OCI-LY1 (cell line): ENCODE measurements at regions not wholly inside any gene's neighbourhood (a gene's known extent, or its start where the extent isn't known, plus 50 kb on each side); places are given as distances from the start of the nearest gene placed in this dataset.

Source experiments
- H2AFZ ChIP-seq: fragments of 200-600 bp; sonication (generic), shearing (Covaris generic); 2 replicates; pipeline ENCODE4 v1.6.0; 2014; ENCODE audit warnings: antibody characterized with exemption, mild to moderate bottlenecking, low read length
- H3F3A ChIP-seq: fragments of 200-600 bp; sonication (generic), shearing (Covaris generic); 2 replicates; pipeline ENCODE4 v1.6.0; 2014; ENCODE audit warnings: mild to moderate bottlenecking, antibody characterized with exemption, low read length, moderate library complexity; ENCODE audit not compliant: insufficient read depth
- H3K27ac ChIP-seq: fragments of 200-600 bp; sonication (generic); 2 replicates; pipeline ENCODE4 v1.5.1; 2014; ENCODE audit warnings: low read length, mixed run types, mild to moderate bottlenecking, low read depth; ENCODE audit not compliant: poor library complexity, severe bottlenecking
- H3K27me3 ChIP-seq: fragments of 200-600 bp; sonication (generic); 2 replicates; pipeline ENCODE4 v1.6.0; 2014; ENCODE audit warnings: antibody characterized with exemption, mild to moderate bottlenecking, low read length, moderate library complexity; ENCODE audit not compliant: insufficient read depth
- H3K36me3 ChIP-seq: fragments of 200-600 bp; sonication (generic); 2 replicates; pipeline ENCODE4 v1.6.1; 2014; ENCODE audit warnings: mild to moderate bottlenecking, antibody characterized with exemption, low read length, moderate library complexity, mixed read lengths; ENCODE audit not compliant: insufficient read depth
- H3K4me1 ChIP-seq: fragments of 200-600 bp; sonication (generic); 2 replicates; pipeline ENCODE4 v1.5.1; 2014; ENCODE audit warnings: mild to moderate bottlenecking, low read length, moderate library complexity; ENCODE audit not compliant: insufficient read depth, severe bottlenecking
- H3K4me2 ChIP-seq: fragments of 200-600 bp; sonication (generic), shearing (Covaris generic); 2 replicates; pipeline ENCODE4 v1.6.1; 2014; ENCODE audit warnings: low read length
- H3K4me3 ChIP-seq: fragments of 200-600 bp; sonication (generic); 2 replicates; pipeline ENCODE4 v1.5.1; 2014; ENCODE audit warnings: low read length, low read depth, mild to moderate bottlenecking, mixed read lengths; ENCODE audit not compliant: poor library complexity, severe bottlenecking
- H3K79me2 ChIP-seq: fragments of 200-600 bp; shearing (Covaris generic); 2 replicates; pipeline ENCODE4 v1.6.1; 2016; ENCODE audit warnings: mixed run types, low read length, mixed read lengths; ENCODE audit not compliant: insufficient read depth
- H3K9ac ChIP-seq: fragments of 200-600 bp; sonication (generic), shearing (Covaris generic); 2 replicates; pipeline ENCODE4 v1.6.1; 2014; ENCODE audit warnings: mild to moderate bottlenecking, low read length, mixed read lengths
- H3K9me2 ChIP-seq: fragments of 200-600 bp; sonication (generic), shearing (Covaris generic); 2 replicates; pipeline ENCODE4 v1.6.1; 2014; ENCODE audit warnings: low read depth, mild to moderate bottlenecking, low read length, mixed read lengths
- H3K9me3 ChIP-seq: fragments of 200-600 bp; shearing (Covaris generic); 2 replicates; pipeline ENCODE4 v1.6.1; 2014; ENCODE audit warnings: low read length, mixed read lengths
- H4K20me1 ChIP-seq: fragments of 200-600 bp; sonication (generic), shearing (Covaris generic); 2 replicates; pipeline ENCODE4 v1.6.0; 2016; ENCODE audit warnings: mild to moderate bottlenecking, low read length; ENCODE audit not compliant: insufficient read depth
- CTCF ChIP-seq: fragments of 200-600 bp; sonication (generic), shearing (Covaris generic); IDR thresholded peaks from 2 replicates; pipeline ENCODE4 v1.5.1; 2017; ENCODE audit warnings: mild to moderate bottlenecking, antibody characterized with exemption, low read length, moderate library complexity, mixed read lengths
- EZH2 ChIP-seq: fragments of 200-600 bp; sonication (generic), shearing (Covaris generic); IDR thresholded peaks from 2 replicates; pipeline ENCODE4 v1.8.0; 2017; ENCODE audit warnings: borderline replicate concordance, mixed run types, mild to moderate bottlenecking, antibody characterized with exemption, low read length, moderate library complexity, mixed read lengths

GRCh38 chr4:144353292-144353691 is 212.8 kb upstream of the GYPA start:
- no peaks in the 10 kb centered on the region for H3K79me2 ChIP-seq
- H3K9ac ChIP-seq = no peak overlapping the region
- no peaks in the 10 kb centered on the region for H3K4me1 ChIP-seq
- H3K27ac ChIP-seq = no peak overlapping the region
- H4K20me1 ChIP-seq = no peaks in the 10 kb centered on the region
- H3K36me3 ChIP-seq = no peaks in the 10 kb centered on the region
- H3K27me3 ChIP-seq = no peaks in the 10 kb centered on the region
- H3K9me3 ChIP-seq = no peaks in the 10 kb centered on the region
- TF ChIP-seq CTCF = no peak
- no peak for TF ChIP-seq EZH2
- no peak overlapping the region for H3K4me3 ChIP-seq
- no peaks in the 10 kb centered on the region for H3F3A ChIP-seq
- no peak overlapping the region for H2AFZ ChIP-seq
- H3K9me2 ChIP-seq = no peaks in the 10 kb centered on the region
- H3K4me2 ChIP-seq = no peak overlapping the region

GRCh38 chr4:144355811-144356757 is 215.6 kb upstream of the GYPA start:
- H3K9me3 ChIP-seq = no peaks in the 10 kb centered on the region
- no peak overlapping the region for H3K9ac ChIP-seq
- H3K4me1 ChIP-seq = no peaks in the 10 kb centered on the region
- no peak overlapping the region for H3K27ac ChIP-seq
- no peaks in the 10 kb centered on the region for H3K36me3 ChIP-seq
- no peak overlapping the region for H2AFZ ChIP-seq
- H3K79me2 ChIP-seq = no peaks in the 10 kb centered on the region
- no peaks in the 10 kb centered on the region for H4K20me1 ChIP-seq
- no peaks in the 10 kb centered on the region for H3K27me3 ChIP-seq
- TF ChIP-seq EZH2 (no peak), CTCF (no peak; the same call in 1 of the 2 replicates)
- no peak overlapping the region for H3K4me2 ChIP-seq
- no peaks in the 10 kb centered on the region for H3K9me2 ChIP-seq
- no peak overlapping the region for H3K4me3 ChIP-seq
- no peaks in the 10 kb centered on the region for H3F3A ChIP-seq

- no peaks in the 10 kb centered on the region for H3K36me3 ChIP-seq
- H3K27me3 ChIP-seq = no peaks in the 10 kb centered on the region
- no peak overlapping the region for H3K4me2 ChIP-seq
- TF ChIP-seq EZH2 (no peak), CTCF (no peak)
- H3K9me2 ChIP-seq = no peaks in the 10 kb centered on the region
- H3K4me1 ChIP-seq = no peaks in the 10 kb centered on the region
- no peak overlapping the region for H3K27ac ChIP-seq
- H3K9ac ChIP-seq = no peak overlapping the region
- no peak overlapping the region for H3K4me3 ChIP-seq
- no peaks in the 10 kb centered on the region for H3F3A ChIP-seq
- H3K79me2 ChIP-seq = no peaks in the 10 kb centered on the region
- no peak overlapping the region for H2AFZ ChIP-seq
- H4K20me1 ChIP-seq = no peaks in the 10 kb centered on the region
- no peaks in the 10 kb centered on the region for H3K9me3 ChIP-seq
These were observed 216.4 kb upstream of the GYPA start for GRCh38 chr4:144356941-144357381.
